AG04449 (cell line): ENCODE measurements at regions not wholly inside any gene's neighbourhood (a gene's known extent, or its start where the extent isn't known, plus 50 kb on each side); places are given as distances from the start of the nearest gene placed in this dataset.

Experiments
- CTCF ChIA-PET: fragments of 350-600 bp; formaldehyde crosslinking; extraction: SDS; loops from one replicate; lab custom pipeline; 2021; ENCODE audit warnings: antibody characterized with exemption; lab: Yijun Ruan, JAX
- POLR2A ChIA-PET: fragments of 400-600, 350-600 bp; formaldehyde crosslinking; extraction: SDS; loops from one replicate; lab custom pipeline; 2020; ENCODE audit warnings: antibody characterized with exemption, inconsistent platforms; lab: Yijun Ruan, JAX
- DNase-seq: peaks from one replicate; pipeline ENCODE4 v3.0.0-alpha.2; 2010; ENCODE audit warnings: low read depth, low spot score
- H3K4me3 ChIP-seq: 2 replicates; pipeline ENCODE4 v1.5.1; 2011; ENCODE audit warnings: low read depth, mild to moderate bottlenecking, control low read depth, low read length
- TF ChIP-seq, protein P1 (sequence below): IDR thresholded peaks from one replicate; pipeline ENCODE4 v1.5.1; 2011; ENCODE audit warnings: mild to moderate bottlenecking, moderate library complexity, low read length, control low read depth, inconsistent platforms; ENCODE audit not compliant: insufficient read depth; ENCODE audit errors: missing control alignments

DNA sequence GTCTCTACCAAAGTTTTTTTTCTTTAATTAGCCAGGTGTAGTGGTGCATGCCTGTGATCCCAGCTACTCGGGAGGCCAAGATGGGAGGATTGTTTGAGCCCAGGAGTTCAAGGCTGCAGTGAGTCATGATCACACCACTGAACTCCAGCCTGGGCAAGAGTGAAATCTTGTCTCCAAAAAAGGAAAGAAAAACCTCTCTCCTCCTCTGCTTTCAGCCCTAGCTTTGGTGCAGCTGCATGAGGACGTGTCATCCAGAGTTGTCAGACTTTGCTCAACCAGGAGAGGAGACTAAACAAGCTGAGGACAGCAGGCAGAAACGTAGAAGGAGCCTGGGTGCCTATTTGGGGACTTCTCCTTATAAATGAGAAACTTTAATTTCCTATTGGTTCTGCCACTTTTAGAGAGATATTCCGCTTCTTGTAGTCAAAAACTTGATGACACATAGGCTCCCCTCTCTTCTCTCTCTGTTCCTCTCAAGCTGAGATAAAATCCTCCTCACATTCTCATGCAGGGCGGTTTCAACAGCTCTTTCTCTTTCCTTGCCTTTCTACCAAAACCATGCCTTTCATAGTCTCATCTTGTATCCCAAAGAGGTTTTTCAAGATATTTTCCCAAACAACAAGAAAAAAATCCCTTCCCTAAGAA is 205.4 kb downstream of the ARHGAP12 start:
- H3K4me3 ChIP-seq: no peak overlapping the region
- TF ChIP-seq, protein P1, sequence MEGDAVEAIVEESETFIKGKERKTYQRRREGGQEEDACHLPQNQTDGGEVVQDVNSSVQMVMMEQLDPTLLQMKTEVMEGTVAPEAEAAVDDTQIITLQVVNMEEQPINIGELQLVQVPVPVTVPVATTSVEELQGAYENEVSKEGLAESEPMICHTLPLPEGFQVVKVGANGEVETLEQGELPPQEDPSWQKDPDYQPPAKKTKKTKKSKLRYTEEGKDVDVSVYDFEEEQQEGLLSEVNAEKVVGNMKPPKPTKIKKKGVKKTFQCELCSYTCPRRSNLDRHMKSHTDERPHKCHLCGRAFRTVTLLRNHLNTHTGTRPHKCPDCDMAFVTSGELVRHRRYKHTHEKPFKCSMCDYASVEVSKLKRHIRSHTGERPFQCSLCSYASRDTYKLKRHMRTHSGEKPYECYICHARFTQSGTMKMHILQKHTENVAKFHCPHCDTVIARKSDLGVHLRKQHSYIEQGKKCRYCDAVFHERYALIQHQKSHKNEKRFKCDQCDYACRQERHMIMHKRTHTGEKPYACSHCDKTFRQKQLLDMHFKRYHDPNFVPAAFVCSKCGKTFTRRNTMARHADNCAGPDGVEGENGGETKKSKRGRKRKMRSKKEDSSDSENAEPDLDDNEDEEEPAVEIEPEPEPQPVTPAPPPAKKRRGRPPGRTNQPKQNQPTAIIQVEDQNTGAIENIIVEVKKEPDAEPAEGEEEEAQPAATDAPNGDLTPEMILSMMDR: no peak
- POLR2A ChIA-PET: no interaction called here
- no peak for DNase-seq
- CTCF ChIA-PET: no interaction called here

DNA sequence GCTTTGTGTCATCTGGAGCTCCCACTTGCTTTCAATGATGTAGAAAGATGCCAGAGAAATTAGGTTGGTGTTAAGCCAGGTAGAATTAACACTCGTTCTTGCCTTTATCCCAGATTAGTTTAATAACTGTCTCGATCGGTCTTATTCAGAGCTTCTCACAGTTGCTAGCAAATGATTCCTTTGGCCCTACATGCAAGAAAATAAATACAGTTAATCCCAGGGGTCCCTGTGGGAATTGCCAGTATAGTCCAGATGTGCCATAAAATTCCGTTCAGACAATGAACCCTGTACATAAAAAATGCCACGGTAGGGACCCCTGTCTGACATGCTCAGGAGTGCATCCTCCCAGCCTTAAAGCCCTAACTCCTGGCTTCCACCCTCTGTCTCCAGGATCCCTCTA is 207.5 kb downstream of the ARHGAP12 start:
- H3K4me3 ChIP-seq: no peak overlapping the region
- TF ChIP-seq, protein P1: no peak
- ChIA-PET POLR2A (no interaction called here), CTCF (interaction anchor here (0.9 to 1.9 kb wide), 4 partner anchors 8 to 12 kb away, joined by 3 to 6 read pairs (median 4); no protein-coding TSS in a partner anchor)
- DNase-seq: no peak

DNA sequence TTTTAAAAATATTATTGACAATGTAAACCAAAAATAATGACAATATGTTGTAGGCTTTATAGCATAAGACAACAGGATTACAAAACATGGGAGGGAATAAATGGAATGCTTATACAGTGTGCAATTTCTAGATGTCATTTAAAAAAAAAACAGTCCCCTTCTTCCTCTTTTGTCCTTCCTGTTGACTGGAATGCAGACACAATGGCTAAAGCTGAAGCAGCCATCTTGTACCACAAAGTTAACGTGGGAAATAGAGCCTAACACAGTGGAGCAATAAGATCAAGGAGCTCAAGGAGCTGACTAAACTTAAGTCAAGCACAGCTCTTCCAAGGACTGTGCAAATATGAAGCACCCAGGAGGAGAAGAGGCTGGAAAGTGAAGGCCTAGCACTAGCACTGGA is 208.1 kb downstream of the ARHGAP12 start:
- TF ChIP-seq, protein P1: no peak
- ChIA-PET CTCF (interaction anchor here (0.9 to 1.9 kb wide), 4 partner anchors 8 to 11 kb away, joined by 3 to 6 read pairs (median 4); no protein-coding TSS in a partner anchor), POLR2A (no interaction called here)
- no peak for DNase-seq
- H3K4me3 ChIP-seq: no peak overlapping the region

DNA sequence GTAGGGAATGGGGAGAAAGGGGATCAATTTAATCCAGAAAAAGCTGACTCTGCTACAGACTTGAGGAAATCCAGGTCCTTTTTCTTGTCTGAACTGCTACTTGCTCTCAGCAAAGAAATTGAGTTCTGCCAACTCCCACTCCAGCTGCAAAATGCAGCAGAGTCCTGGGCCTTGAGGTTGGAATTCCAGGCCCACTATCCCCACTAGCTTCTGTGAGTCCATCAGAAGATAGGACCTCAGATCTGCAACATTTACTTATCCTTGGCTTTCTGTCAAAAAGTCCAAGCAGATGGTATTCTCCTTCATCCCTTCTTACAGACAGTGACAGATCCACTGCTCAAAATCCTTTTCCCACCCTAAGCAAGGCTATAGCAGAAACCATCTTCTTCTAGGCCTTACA is 219.2 kb downstream of the ARHGAP12 start:
- TF ChIP-seq, protein P1: no peak
- ChIA-PET CTCF (interaction anchor here (0.6 to 3.0 kb wide), 9 partner anchors 9 to 238 kb away, joined by 3 to 16 read pairs (median 6); no protein-coding TSS in a partner anchor), POLR2A (no interaction called here)
- no peak overlapping the region for H3K4me3 ChIP-seq
- DNase-seq: no peak

DNA sequence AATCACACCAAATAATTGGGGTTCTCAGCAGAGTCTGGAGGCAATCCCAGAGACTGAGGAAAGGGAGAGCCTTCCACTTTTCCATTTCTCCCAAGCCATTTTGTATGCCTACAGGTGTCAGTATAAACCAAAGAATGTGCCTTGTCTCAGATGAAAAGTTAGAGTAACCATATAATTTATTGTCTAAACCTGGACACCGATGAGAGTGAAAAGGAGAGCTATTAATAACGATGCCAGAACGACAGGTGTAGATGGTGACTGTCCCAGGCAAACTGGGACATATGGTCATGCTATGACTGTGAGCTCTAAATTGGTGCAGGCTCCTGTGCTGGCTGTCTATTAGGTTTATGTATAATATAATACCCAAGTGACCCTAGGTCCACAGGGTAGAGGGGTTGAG is 219.6 kb downstream of the ARHGAP12 start:
- ChIA-PET CTCF (interaction anchor here (0.6 to 3.0 kb wide), 9 partner anchors 8 to 238 kb away, joined by 3 to 16 read pairs (median 6); no protein-coding TSS in a partner anchor), POLR2A (interaction anchor here (0.6 kb wide), 1 partner anchor 37 kb away, joined by 3 read pairs; no protein-coding TSS in a partner anchor)
- no peak overlapping the region for H3K4me3 ChIP-seq
- TF ChIP-seq, protein P1: no peak
- no peak for DNase-seq

DNA sequence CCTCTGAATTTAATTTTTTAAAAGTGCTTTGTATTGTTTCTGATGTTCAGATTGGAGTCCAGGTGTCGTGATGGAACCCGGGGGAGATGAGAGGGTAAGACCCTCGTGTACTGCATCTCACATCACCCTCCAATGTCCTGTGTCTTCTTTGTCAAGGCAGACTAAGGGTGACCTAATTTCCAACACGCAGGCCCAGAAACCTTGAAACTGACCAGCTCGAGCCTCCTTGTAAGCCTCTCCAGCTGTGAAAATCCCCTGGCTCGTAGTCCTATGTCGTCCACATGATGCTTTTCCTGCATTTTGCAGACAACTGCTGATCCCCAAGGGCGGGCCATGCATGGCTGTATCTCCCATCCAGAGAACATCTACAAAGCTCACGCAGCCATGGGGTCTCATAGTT is 220.2 kb downstream of the ARHGAP12 start:
- no peak for DNase-seq
- POLR2A ChIA-PET: interaction anchor here (0.6 kb wide), 1 partner anchor 37 kb away, joined by 3 read pairs; no protein-coding TSS in a partner anchor
- CTCF ChIA-PET: interaction anchor here (1.2 to 3.0 kb wide), 8 partner anchors 12 to 239 kb away, joined by 3 to 16 read pairs (median 6); no protein-coding TSS in a partner anchor
- TF ChIP-seq, protein P1: no peak
- no peak overlapping the region for H3K4me3 ChIP-seq
